Neuronal stem cell (in vitro differentiated cells): ENCODE measurements at regions not wholly inside any gene's neighbourhood (a gene's known extent, or its start where the extent isn't known, plus 50 kb on each side); places are given as distances from the start of the nearest gene placed in this dataset.

Experiments
- DNase-seq: peaks from one replicate; pipeline ENCODE4 v3.0.0-alpha.2; 2013; ENCODE audit warnings: low spot score
- H2AFZ ChIP-seq: one replicate; pipeline ENCODE4 v1.6.1; 2013; ENCODE audit warnings: mild to moderate bottlenecking, low read length, inconsistent platforms
- H2AK5ac ChIP-seq: 2 replicates; pipeline ENCODE4 v1.6.1; 2013; ENCODE audit warnings: low read depth, mild to moderate bottlenecking, inconsistent platforms, low read length, moderate library complexity, mixed read lengths
- H2BK120ac ChIP-seq: 2 replicates; pipeline ENCODE4 v1.6.1; 2013; ENCODE audit warnings: low read depth, mild to moderate bottlenecking, inconsistent platforms, low read length, moderate library complexity, mixed read lengths
- H2BK12ac ChIP-seq: one replicate; pipeline ENCODE4 v1.6.1; 2013; ENCODE audit warnings: low read length, inconsistent platforms
- H2BK15ac ChIP-seq: 2 replicates; pipeline ENCODE4 v1.6.1; 2013; ENCODE audit warnings: mild to moderate bottlenecking, low read length, inconsistent platforms, mixed read lengths
- H2BK5ac ChIP-seq: one replicate; pipeline ENCODE4 v1.6.1; 2013; ENCODE audit warnings: inconsistent platforms, mild to moderate bottlenecking, low read length, moderate library complexity
- H3K14ac ChIP-seq: one replicate; pipeline ENCODE4 v1.6.1; 2013; ENCODE audit warnings: low read length, inconsistent platforms
- H3K18ac ChIP-seq: 2 replicates; pipeline ENCODE4 v1.6.1; 2013; ENCODE audit warnings: low read length, inconsistent platforms
- H3K23ac ChIP-seq: 2 replicates; pipeline ENCODE4 v1.6.1; 2013; ENCODE audit warnings: low read depth, mild to moderate bottlenecking, mixed read lengths, low read length, inconsistent platforms; ENCODE audit not compliant: poor library complexity
- H3K27ac ChIP-seq: replicated peaks from 3 replicates; pipeline ENCODE4 v1.5.1; 2013; ENCODE audit warnings: low read length, inconsistent platforms
- H3K27me3 ChIP-seq, 3 experiments: 2 replicates each; pipeline ENCODE4 v1.6.1; 2013; ENCODE audit warnings: low read length in 3 of 3, mild to moderate bottlenecking in 2 of 3, inconsistent platforms in 1 of 3, low read depth in 1 of 3, mixed read lengths in 1 of 3, moderate library complexity in 1 of 3; ENCODE audit not compliant: control insufficient read depth in 3 of 3, insufficient read depth in 3 of 3
- H3K36me3 ChIP-seq, 2 donors: replicated peaks in 1 of 2; 2 replicates each; pipeline ENCODE4 v1.6.1; 2013; ENCODE audit warnings: low read length in 2 of 2; ENCODE audit not compliant: control insufficient read depth in 2 of 2, insufficient read depth in 2 of 2
- H3K4ac ChIP-seq: 2 replicates; pipeline ENCODE4 v1.6.1; 2013; ENCODE audit warnings: inconsistent platforms, mild to moderate bottlenecking, low read length, moderate library complexity
- H3K4me1 ChIP-seq, 2 donors: 1 replicate in 1 of 2; 2 replicates in 1 of 2; pipeline ENCODE4 v1.6.1; 2013; ENCODE audit warnings: low read length in 2 of 2, low read depth in 1 of 2; ENCODE audit not compliant: control insufficient read depth in 2 of 2, insufficient read depth in 1 of 2
- H3K4me2 ChIP-seq: one replicate; pipeline ENCODE4 v1.6.1; 2013; ENCODE audit warnings: mild to moderate bottlenecking, low read length, inconsistent platforms; ENCODE audit not compliant: insufficient read depth, poor library complexity, severe bottlenecking
- H3K4me3 ChIP-seq, 2 donors: 2 replicates each; pipeline ENCODE4 v1.5.1; 2013; ENCODE audit warnings: low read length in 2 of 2, mild to moderate bottlenecking in 2 of 2, inconsistent platforms in 1 of 2, moderate library complexity in 1 of 2
- H3K79me1 ChIP-seq: one replicate; pipeline ENCODE4 v1.6.1; 2013; ENCODE audit warnings: low read depth, mild to moderate bottlenecking, inconsistent platforms, low read length, moderate library complexity
- H3K9ac ChIP-seq: one replicate; pipeline ENCODE4 v1.6.1; 2013; ENCODE audit warnings: mild to moderate bottlenecking, low read depth, low read length, inconsistent platforms; ENCODE audit not compliant: poor library complexity
- H3K9me3 ChIP-seq, 2 donors: replicated peaks in 1 of 2; 2 replicates each; pipeline versions ENCODE3 to v1.6.1; 2013; ENCODE audit warnings: low read length in 2 of 2, mild to moderate bottlenecking in 2 of 2, inconsistent platforms in 1 of 2, low read depth in 1 of 2, mixed read lengths in 1 of 2, moderate library complexity in 1 of 2; ENCODE audit not compliant: control insufficient read depth in 2 of 2, insufficient read depth in 1 of 2
- H4K8ac ChIP-seq: one replicate; pipeline ENCODE4 v1.6.1; 2013; ENCODE audit warnings: low read depth, mild to moderate bottlenecking, inconsistent platforms, low read length, moderate library complexity
- H4K91ac ChIP-seq: one replicate; pipeline ENCODE4 v1.6.1; 2013; ENCODE audit warnings: low read length, low read depth, mild to moderate bottlenecking, inconsistent platforms; ENCODE audit not compliant: poor library complexity
- WGBS, 2 donors: extraction: QIAGEN DNeasy Blood & Tissue Kit; methylation state at CpG; one replicate each; pipeline ENCODE4 v1.1.7; 2013; ENCODE audit warnings: missing lambda C conversion rate in 2 of 2, mixed read lengths in 1 of 2; ENCODE audit not compliant: insufficient read length in 2 of 2, insufficient replicate concordance in 1 of 2; ENCODE audit errors: extremely low coverage in 2 of 2; 5-methylcytosine and 5-hydroxymethylcytosine counted together

DNA sequence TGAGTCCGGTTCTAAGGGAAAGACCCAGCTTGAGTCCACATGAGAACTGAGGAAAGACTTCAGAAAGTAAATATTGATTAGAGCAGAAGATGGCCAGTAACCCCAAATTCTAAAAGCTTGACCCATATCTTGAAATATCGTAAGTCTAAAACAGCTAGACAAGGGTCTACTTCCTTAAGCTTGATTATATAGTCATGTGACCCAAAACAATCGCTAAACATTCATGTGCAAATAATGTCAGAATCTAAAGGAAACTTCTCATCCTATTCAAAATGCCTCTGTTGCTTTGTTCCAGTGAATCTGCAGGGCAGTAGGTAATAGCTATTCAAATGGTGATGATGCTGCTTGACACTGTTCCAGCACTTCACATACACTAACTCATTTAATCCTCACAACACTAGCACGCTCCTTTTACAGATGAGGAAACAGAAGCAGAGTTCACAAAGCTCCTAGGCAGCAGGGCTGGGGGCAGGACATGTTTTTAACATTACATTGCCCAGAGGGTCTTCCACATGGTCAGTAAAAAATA lies 52.6 kb downstream of the TCF20 start:
- peaks cover 4% of the 10 kb centered on the region for H3K79me1 ChIP-seq
- H2BK5ac ChIP-seq, result no peak overlapping the region
- H3K18ac ChIP-seq, result no peak overlapping the region
- no peak for DNase-seq
- H3K9ac ChIP-seq, result no peak overlapping the region
- no peak overlapping the region for H3K23ac ChIP-seq
- peaks cover 5 to 40% of the 10 kb centered on the region in 2 donors for H3K4me1 ChIP-seq
- H3K36me3 ChIP-seq, result peaks cover 21 to 26% of the 10 kb centered on the region in 2 donors
- no peak overlapping the region for H4K8ac ChIP-seq
- H3K27ac ChIP-seq, result no peak overlapping the region
- no peak overlapping the region for H2AK5ac ChIP-seq
- no peak overlapping the region for H2BK15ac ChIP-seq
- no peaks in the 10 kb centered on the region for H3K27me3 ChIP-seq
- H3K4me3 ChIP-seq, result no peak overlapping the region
- no peak overlapping the region for H2BK12ac ChIP-seq
- no CpG with 5 or more reads among the region's 4 CpGs for WGBS, 2 donors
- H3K9me3 ChIP-seq, result no peaks in the 10 kb centered on the region
- no peak overlapping the region for H3K4me2 ChIP-seq
- H2AFZ ChIP-seq, result no peak overlapping the region
- H4K91ac ChIP-seq, result no peak overlapping the region
- no peak overlapping the region for H2BK120ac ChIP-seq
- H3K14ac ChIP-seq, result no peak overlapping the region
- no peak overlapping the region for H3K4ac ChIP-seq

DNA sequence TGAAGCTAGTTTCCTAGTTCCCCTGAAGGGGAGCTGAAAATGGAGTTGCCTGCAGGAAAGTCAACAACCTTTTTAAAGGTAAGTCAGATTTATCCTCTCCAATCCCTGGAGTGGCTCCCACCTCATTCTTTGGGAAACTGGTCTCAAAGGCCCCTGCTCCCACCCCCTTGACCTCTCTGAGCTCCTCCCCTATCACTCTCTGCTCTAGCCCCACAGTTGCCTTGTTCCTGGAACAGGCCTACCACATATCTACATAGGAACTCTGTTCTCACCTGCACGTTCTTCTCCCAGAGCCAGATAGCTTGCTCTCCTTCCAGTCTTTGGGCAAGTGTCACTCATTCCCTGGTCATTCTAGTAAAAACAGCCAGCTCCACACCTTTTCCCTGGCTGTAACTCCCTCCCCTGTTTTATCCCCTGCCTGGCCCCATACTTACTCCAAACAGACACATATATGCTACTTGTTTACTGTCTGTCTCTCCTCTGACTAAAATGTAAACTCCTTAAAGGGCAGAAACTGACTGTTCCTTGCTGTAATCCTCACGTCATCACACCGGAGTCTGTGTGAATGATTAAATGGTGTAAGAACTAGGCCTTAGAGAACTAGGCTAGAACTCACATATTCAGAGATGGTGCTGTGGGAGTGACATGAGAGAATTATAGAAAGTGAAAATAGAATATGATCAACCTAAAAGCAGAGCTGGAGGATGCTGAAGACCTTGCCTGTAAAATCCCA lies 53.3 kb downstream of the TCF20 start:
- Histone ChIP-seq H3K23ac (no peak overlapping the region), H3K4me3 (no peak overlapping the region), H3K79me1 (peaks cover 4% of the 10 kb centered on the region), H3K4me2 (no peak overlapping the region), H3K4ac (no peak overlapping the region), H3K4me1 (peaks cover 5 to 46% of the 10 kb centered on the region in 2 donors), H3K18ac (no peak overlapping the region), H2AK5ac (no peak overlapping the region), H3K9me3 (no peaks in the 10 kb centered on the region), H3K36me3 (peaks cover 22 to 33% of the 10 kb centered on the region in 2 donors), H2BK15ac (no peak overlapping the region), H3K27me3 (no peaks in the 10 kb centered on the region), H2BK120ac (no peak overlapping the region), H4K91ac (no peak overlapping the region), H3K9ac (no peak overlapping the region), H2AFZ (no peak overlapping the region), H3K27ac (no peak overlapping the region), H2BK5ac (no peak overlapping the region), H2BK12ac (no peak overlapping the region), H4K8ac (no peak overlapping the region), H3K14ac (no peak overlapping the region)
- no peak for DNase-seq
- no CpG with 5 or more reads among the region's 3 CpGs for WGBS, 2 donors

DNA sequence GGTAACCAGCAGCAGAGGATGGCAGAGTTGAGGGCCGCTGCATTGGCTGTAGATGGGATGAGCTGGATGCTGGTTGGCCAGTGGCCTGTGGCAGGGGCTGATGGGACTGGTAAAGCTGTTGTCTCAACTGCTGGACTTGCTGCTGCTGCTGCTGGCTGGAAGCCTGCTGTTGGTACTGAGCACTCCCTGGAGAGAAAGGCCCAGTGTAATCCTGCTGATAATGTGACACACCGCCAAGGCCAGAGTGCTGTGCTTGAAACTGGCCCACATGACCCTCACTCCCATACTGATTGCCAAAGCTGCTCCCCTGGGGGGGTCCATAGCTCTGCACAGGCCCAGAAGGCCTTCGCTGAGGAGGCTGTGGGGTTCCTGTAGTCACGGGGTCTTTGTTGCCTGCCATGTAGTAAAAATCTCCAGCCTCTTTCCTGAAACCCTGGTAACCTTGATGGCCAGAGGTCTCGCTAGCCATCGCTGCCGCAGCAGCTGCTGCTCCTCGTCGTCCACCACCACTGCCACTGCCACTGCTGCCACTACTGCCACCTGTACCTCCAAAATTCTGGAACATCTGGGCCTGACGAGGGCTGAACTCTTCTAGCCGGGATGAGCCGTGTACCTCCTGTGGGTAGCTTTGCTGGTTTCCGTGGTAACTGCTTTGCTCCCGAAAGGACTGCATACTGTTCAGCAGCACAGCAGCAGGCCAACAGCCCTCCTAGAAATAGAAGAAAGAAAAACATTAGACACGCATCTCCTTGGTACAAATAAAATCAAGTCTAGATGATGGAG lies 55.6 kb downstream of the TCF20 start:
- Histone ChIP-seq H2BK5ac (no peak overlapping the region), H3K27ac (no peak overlapping the region), H3K9me3 (peaks cover 0 to 5% of the 10 kb centered on the region in 2 donors), H2BK15ac (no peak overlapping the region), H3K18ac (no peak overlapping the region), H3K4me1 (peaks cover 10 to 48% of the 10 kb centered on the region in 2 donors), H3K23ac (no peak overlapping the region), H3K14ac (no peak overlapping the region), H3K79me1 (peaks cover 7% of the 10 kb centered on the region), H2AK5ac (no peak overlapping the region), H3K27me3 (no peaks in the 10 kb centered on the region), H3K4ac (no peak overlapping the region), H3K9ac (no peak overlapping the region), H3K36me3 (peaks cover 32 to 53% of the 10 kb centered on the region in 2 donors), H4K91ac (no peak overlapping the region), H2BK12ac (no peak overlapping the region), H4K8ac (no peak overlapping the region), H2AFZ (no peak overlapping the region), H3K4me3 (no peak overlapping the region), H2BK120ac (no peak overlapping the region), H3K4me2 (no peak overlapping the region)
- no peak for DNase-seq
- WGBS, 2 donors, result no CpG with 5 or more reads among the region's 15 CpGs

DNA sequence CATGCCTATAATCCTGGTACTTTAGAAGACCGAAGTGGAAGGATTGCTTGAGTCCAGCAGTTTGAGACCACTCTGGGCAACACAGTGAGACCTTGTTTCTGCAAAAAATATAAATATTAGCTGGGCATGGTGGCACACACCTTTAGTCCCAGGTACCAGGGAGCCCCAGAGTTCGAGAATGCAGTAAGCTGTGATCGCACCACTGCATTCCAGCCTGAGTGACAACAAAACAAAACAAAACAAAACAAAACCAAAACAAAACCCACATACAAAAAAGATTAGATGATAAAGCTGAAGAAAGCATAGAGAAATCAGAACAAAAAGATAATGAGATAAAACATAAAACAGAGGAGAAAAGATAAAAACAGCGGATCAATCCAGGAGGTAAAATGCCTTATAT lies 62.1 kb downstream of the TCF20 start:
- no peak overlapping the region for H3K18ac ChIP-seq
- no peak overlapping the region for H3K4ac ChIP-seq
- peaks cover 15 to 88% of the 10 kb centered on the region in 2 donors for H3K36me3 ChIP-seq
- peaks cover 9% of the 10 kb centered on the region in 2 donors for H3K4me1 ChIP-seq
- no peak overlapping the region for H2BK120ac ChIP-seq
- H4K91ac ChIP-seq, result no peak overlapping the region
- no peak overlapping the region for H3K14ac ChIP-seq
- H3K27ac ChIP-seq, result no peak overlapping the region
- H3K79me1 ChIP-seq, result peaks cover 9% of the 10 kb centered on the region
- peaks cover 0 to 7% of the 10 kb centered on the region in 2 donors for H3K9me3 ChIP-seq
- H3K27me3 ChIP-seq, result no peaks in the 10 kb centered on the region
- H3K4me2 ChIP-seq, result no peak overlapping the region
- no peak overlapping the region for H2AFZ ChIP-seq
- whole genome bisulfite sequencing, 2 donors, result no CpG with 5 or more reads among the region's 4 CpGs
- no peak overlapping the region for H2BK12ac ChIP-seq
- H3K9ac ChIP-seq, result no peak overlapping the region
- no peak overlapping the region for H3K4me3 ChIP-seq
- no peak overlapping the region for H4K8ac ChIP-seq
- H2AK5ac ChIP-seq, result no peak overlapping the region
- DNase-seq, result no peak
- H3K23ac ChIP-seq, result no peak overlapping the region
- no peak overlapping the region for H2BK5ac ChIP-seq
- H2BK15ac ChIP-seq, result no peak overlapping the region
